GM12878 (cell line): ENCODE measurements at regions not wholly inside any gene's neighbourhood (a gene's known extent, or its start where the extent isn't known, plus 50 kb on each side); places are given as distances from the start of the nearest gene placed in this dataset.

Experiments used
- CHD1 ChIP-seq: IDR thresholded peaks from 2 replicates; pipeline ENCODE4 v1.6.1; 2012; ENCODE audit warnings: low read depth, low read length, improper control_type of control experiment
- CREB1 ChIP-seq: IDR thresholded peaks from 2 replicates; pipeline ENCODE4 v1.6.1; 2012; ENCODE audit warnings: low read depth, mild to moderate bottlenecking, inconsistent platforms
- HCFC1 ChIP-seq: fragments of 150-350 bp; IDR thresholded peaks from 2 replicates; pipeline ENCODE4 v1.6.1; 2014; ENCODE audit warnings: low read length
- MTA2 ChIP-seq: fragments of 450-650 bp; IDR thresholded peaks from 2 replicates; pipeline ENCODE4 v1.6.1; 2016; ENCODE audit warnings: low read depth, mild to moderate bottlenecking, moderate library complexity
- MXI1 ChIP-seq: fragments of 150-350 bp; IDR thresholded peaks from 2 replicates; pipeline ENCODE4 v1.6.1; 2011; ENCODE audit warnings: low read depth, mild to moderate bottlenecking, inconsistent platforms, low read length, improper control_type of control experiment
- NFYB ChIP-seq: IDR thresholded peaks from 2 replicates; pipeline ENCODE4 v1.6.1; 2011; ENCODE audit warnings: low read depth, mild to moderate bottlenecking, low read length, improper control_type of control experiment, moderate library complexity; ENCODE audit not compliant: insufficient read depth
- SMAD1 ChIP-seq: fragments of 450-650 bp; IDR thresholded peaks from 2 replicates; pipeline ENCODE4 v1.6.1; 2018; ENCODE audit warnings: mild to moderate bottlenecking, low read depth; ENCODE audit not compliant: partially characterized antibody
- SREBF1 ChIP-seq: IDR thresholded peaks from 2 replicates; pipeline ENCODE4 v1.6.1; 2012; ENCODE audit warnings: mild to moderate bottlenecking, low read length
- TCF12 ChIP-seq: IDR thresholded peaks from 2 replicates; pipeline ENCODE4 v1.6.1; 2011; ENCODE audit warnings: low read depth, mild to moderate bottlenecking, low read length
- USF1 ChIP-seq: IDR thresholded peaks from 2 replicates; pipeline ENCODE4 v1.6.1; 2011; ENCODE audit warnings: borderline replicate concordance, low read depth, mild to moderate bottlenecking, moderate library complexity, mixed read lengths, low read length; ENCODE audit not compliant: insufficient read depth; ENCODE audit errors: extremely low read length
- TF ChIP-seq, protein P1 (sequence below), 3 experiments: IDR thresholded peaks in 2 of 3; conservative IDR thresholded peaks in 1 of 3; 2 replicates each; pipeline ENCODE4 v1.5.1; 2011; ENCODE audit warnings: low read depth in 3 of 3, low read length in 3 of 3, mild to moderate bottlenecking in 3 of 3, control low read depth in 2 of 3, moderate library complexity in 2 of 3, inconsistent platforms in 1 of 3, mixed read lengths in 1 of 3; ENCODE audit not compliant: control insufficient read depth in 2 of 3, insufficient read depth in 1 of 3; ENCODE audit errors: extremely low read depth in 1 of 3
- TF ChIP-seq, protein P2 (sequence below): IDR thresholded peaks from 2 replicates; pipeline ENCODE4 v1.6.1; 2012; ENCODE audit warnings: low read length, inconsistent platforms
- TF ChIP-seq, protein P3 (sequence below): fragments of 450-650 bp; IDR thresholded peaks from 2 replicates; pipeline ENCODE4 v1.6.1; 2018; ENCODE audit warnings: mild to moderate bottlenecking, low read depth, moderate library complexity; ENCODE audit not compliant: partially characterized antibody

- TF ChIP-seq SMAD1 (no peak), CHD1 (no peak), NFYB (no peak), MXI1 (no peak), CREB1 (no peak), HCFC1 (no peak), TCF12 (no peak), USF1 (no peak), MTA2 (no peak), SREBF1 (no peak)
- TF ChIP-seq, protein P1, sequence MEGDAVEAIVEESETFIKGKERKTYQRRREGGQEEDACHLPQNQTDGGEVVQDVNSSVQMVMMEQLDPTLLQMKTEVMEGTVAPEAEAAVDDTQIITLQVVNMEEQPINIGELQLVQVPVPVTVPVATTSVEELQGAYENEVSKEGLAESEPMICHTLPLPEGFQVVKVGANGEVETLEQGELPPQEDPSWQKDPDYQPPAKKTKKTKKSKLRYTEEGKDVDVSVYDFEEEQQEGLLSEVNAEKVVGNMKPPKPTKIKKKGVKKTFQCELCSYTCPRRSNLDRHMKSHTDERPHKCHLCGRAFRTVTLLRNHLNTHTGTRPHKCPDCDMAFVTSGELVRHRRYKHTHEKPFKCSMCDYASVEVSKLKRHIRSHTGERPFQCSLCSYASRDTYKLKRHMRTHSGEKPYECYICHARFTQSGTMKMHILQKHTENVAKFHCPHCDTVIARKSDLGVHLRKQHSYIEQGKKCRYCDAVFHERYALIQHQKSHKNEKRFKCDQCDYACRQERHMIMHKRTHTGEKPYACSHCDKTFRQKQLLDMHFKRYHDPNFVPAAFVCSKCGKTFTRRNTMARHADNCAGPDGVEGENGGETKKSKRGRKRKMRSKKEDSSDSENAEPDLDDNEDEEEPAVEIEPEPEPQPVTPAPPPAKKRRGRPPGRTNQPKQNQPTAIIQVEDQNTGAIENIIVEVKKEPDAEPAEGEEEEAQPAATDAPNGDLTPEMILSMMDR (IDR thresholded peaks at IDR 0.05 in 2 of 3, conservative IDR thresholded peaks at IDR 0.05 in 1 of 3; ENCODE audit: control insufficient read depth in 2 of 3, extremely low read depth in 1 of 3, insufficient read depth in 1 of 3, low read depth in 3 of 3, low read length in 3 of 3): no peak
- TF ChIP-seq, protein P2, sequence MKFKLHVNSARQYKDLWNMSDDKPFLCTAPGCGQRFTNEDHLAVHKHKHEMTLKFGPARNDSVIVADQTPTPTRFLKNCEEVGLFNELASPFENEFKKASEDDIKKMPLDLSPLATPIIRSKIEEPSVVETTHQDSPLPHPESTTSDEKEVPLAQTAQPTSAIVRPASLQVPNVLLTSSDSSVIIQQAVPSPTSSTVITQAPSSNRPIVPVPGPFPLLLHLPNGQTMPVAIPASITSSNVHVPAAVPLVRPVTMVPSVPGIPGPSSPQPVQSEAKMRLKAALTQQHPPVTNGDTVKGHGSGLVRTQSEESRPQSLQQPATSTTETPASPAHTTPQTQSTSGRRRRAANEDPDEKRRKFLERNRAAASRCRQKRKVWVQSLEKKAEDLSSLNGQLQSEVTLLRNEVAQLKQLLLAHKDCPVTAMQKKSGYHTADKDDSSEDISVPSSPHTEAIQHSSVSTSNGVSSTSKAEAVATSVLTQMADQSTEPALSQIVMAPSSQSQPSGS: no peak
- TF ChIP-seq, protein P3, sequence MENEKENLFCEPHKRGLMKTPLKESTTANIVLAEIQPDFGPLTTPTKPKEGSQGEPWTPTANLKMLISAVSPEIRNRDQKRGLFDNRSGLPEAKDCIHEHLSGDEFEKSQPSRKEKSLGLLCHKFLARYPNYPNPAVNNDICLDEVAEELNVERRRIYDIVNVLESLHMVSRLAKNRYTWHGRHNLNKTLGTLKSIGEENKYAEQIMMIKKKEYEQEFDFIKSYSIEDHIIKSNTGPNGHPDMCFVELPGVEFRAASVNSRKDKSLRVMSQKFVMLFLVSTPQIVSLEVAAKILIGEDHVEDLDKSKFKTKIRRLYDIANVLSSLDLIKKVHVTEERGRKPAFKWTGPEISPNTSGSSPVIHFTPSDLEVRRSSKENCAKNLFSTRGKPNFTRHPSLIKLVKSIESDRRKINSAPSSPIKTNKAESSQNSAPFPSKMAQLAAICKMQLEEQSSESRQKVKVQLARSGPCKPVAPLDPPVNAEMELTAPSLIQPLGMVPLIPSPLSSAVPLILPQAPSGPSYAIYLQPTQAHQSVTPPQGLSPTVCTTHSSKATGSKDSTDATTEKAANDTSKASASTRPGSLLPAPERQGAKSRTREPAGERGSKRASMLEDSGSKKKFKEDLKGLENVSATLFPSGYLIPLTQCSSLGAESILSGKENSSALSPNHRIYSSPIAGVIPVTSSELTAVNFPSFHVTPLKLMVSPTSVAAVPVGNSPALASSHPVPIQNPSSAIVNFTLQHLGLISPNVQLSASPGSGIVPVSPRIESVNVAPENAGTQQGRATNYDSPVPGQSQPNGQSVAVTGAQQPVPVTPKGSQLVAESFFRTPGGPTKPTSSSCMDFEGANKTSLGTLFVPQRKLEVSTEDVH: no peak
These were observed 63.6 kb upstream of the SH3RF1 start for GRCh38 chr4:169334335-169334734.
